ENCODE measurements at regions not wholly inside any gene's neighbourhood (a gene's known extent, or its start where the extent isn't known, plus 50 kb on each side); places are given as distances from the start of the nearest gene placed in this dataset.

- TF ChIP-seq CTCF (IDR thresholded peaks at IDR 0.05) (no peak), POLR2A (IDR thresholded peaks at IDR 0.05) (no peak)
Observed at GRCh38 chr12:125775507-125775906, 710.3 kb downstream of the AACS start.

All from prostate gland (tissue), 2 donors.